ENCODE measurements at regions not wholly inside any gene's neighbourhood (a gene's known extent, or its start where the extent isn't known, plus 50 kb on each side); places are given as distances from the start of the nearest gene placed in this dataset.
"Not testable (repeated sequence)": the region's sequence is repeated elsewhere in the genome, so short reads cannot be mapped to it uniquely, and the experiment has no call there.

DNA sequence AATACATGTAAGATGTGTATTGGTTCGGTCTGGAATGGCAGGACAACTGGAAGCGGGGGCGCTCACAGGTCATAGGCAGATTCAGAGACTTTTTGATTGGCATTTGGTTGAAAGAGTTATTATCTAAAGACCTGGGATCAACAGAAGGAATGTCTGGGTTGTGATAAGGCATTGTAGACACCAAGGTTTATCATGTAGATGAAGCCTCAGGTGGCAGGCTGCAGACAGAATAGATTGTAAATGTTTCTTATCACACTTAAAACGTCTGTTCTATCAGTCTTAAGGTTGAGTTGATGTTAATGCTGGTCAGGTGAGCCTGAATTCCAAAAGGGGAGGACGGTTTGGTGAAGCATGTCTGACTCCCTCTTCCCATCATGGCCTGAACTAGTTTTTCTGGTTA, 295.9 kb upstream of the PROK2 start:
- DNase-seq (ENCODE audit: low read depth) = no peak

DNA sequence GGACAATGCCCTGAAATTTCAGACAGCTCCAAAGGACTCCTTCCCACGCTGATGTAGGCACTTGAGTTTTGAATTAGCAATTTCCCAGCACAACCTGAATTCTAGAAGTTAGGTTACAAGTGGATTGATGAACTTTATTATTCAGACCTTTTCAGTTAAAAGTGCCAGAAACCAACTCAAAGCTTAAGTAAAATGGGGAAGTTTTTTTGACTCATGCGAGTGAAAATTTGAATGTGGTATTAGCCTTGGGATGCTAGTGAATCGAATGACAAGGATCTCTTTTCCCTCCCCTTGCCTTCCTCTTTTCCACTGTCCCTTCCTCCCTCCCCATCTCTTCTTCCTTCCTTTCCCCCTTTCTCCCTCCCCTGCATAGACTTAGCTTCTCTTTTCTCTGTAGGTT, 295.1 kb upstream of the PROK2 start:
- DNase-seq (ENCODE audit: low read depth) = no peak

DNA sequence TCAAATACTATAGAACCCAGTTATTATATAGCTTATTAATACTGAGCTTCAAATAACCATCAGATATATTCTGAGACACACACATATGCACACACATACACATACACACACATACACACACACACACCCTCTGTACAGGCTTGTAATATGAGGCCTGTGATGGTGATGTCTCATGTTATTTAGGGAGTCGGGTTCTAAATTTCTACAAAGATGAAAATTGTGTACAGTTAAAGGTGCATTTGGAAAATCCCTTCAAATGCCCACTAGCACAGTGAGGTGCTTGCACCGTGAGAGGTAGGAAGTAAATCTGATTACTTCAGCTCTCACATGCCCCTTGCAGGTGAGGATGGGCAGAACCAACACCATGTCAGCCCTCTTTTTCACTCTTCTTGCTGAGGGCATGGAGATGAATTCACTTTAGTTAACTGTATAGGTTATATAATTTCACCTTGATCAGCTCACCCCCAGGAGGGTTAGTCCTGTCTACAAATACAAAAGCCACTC, 294.5 kb upstream of the PROK2 start:
- no peak for DNase-seq (ENCODE audit: low read depth)

DNA sequence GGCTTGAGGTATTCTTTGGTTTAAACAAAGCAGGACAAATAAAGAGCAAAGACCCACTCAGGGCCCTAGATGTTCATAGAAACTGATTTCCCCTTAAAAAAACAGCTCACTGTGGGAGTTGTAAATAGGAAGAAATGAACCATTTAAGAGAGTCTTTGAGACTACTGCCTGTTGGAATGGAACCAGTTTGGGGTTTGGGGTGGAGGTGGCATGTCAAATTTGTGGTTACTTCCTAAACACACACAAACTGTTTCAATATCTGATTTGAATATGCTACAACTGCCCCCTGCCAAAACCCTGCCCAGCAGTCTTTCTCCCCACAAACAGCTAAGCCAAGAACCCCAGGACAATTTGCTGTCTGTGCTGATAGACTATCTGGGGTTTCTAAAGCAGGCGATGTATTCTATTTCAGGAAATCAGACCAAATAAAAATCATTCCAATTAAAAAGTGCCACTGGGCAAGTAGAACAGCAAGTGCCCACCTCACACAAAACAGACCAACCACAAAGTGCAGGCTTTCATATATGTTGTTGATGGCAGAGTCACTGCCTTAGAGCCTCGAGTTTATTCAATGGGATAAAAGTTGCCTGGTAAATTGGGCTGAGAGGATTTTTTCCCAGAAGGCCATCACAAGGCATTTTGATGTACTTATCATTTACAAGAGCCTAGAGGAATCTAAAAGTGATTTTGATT, 293.9 kb upstream of the PROK2 start:
- DNase-seq (ENCODE audit: low read depth) = no peak

DNA sequence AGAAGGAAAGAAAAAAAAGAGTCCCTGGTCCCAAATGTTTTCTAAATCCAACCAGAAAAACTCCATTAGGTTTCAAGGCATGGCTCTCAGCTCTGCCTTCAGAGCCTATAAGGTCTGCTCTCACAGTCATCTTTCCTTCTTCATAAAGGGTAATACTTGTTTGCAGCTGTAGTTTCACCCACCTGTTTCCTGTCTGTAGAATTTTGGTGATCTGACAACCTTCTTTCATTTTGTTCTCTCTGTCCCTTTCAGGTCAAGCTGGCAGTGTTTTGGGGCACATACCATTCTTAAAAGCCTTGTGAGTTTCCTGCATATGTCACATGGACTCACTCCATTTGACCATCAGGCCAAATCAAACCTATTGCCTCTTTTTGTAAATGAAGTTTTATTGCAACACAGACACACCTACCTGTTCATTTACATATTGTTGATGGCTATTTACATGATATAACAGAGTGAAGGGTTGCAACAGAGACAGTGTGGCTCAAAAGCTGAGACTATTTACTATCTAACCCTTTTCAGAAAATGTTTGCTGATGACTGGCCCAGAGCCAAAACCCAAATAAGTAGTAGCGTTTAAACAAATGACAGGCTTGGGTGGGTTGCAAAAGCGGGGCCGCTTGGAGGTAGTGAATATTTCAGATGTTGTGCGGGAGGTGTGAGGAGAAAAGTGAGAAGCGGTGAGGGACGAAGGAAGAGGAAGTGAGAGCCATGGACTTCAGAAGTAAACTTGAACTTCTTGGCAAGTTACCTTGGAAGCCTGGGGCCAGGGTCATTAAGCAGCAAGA, 292.7 kb upstream of the PROK2 start:
- DNase-seq (ENCODE audit: low read depth) = no peak

DNA sequence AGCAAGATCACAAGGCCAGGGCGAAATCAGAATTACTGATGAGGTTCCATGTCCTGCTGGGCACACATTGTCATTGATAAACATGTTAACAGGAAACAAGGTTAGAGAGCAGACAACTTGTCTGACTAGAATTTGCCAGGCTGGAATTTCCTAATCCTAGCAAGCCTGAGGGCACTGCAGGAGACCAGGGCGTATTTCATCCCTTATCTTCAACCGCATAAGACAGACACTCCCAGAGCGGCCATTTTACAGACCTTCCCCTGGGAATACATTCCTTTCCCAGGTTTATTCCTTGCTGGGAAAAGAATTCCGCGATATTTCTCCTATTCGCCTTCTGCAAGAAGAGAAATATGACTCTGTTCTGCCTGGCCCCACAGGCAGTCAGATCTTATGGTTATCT, 290.9 kb upstream of the PROK2 start:
- not testable (repeated sequence) for DNase-seq (ENCODE audit: low read depth)

DNA sequence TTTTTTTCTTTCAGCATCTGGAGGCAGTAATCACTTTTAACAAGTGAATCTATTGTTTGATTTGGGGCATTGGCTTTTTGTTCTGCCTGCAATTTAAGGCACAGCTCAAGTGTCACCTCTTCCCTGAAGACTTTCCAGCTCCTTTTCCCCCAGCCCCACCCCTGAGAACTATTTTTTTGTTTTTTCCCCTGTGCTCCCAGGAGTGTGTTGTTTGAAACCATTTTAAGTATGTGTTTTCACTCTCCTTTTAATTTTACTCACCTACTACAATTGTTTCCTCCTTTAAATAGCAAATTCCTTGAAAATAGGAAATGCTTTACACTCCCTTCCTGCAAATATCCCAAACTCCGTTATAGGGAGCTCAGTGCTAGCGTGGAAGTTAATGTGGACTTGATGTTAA, 286.7 kb upstream of the PROK2 start:
- no peak for DNase-seq (ENCODE audit: low read depth)

DNA sequence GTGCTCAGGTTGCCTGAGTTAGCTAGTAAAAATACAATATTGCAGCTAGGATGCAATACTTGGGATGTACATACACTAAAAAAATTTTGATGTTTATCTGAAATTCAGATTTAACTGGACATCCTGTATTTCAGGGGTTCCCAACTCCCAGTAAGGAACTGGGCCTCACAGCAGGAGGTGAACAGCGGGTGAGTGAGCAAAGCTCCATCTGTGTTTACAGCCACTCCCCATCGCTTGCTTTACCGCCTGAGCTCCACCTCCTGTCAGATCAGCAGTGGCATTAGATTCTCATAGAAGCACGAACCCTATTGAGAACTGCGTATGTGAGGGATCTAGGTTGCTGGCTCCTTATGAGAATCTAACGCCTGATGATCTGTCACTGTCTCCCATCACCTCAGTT, 285.1 kb upstream of the PROK2 start:
- DNase-seq (ENCODE audit: low read depth) = no peak

DNA sequence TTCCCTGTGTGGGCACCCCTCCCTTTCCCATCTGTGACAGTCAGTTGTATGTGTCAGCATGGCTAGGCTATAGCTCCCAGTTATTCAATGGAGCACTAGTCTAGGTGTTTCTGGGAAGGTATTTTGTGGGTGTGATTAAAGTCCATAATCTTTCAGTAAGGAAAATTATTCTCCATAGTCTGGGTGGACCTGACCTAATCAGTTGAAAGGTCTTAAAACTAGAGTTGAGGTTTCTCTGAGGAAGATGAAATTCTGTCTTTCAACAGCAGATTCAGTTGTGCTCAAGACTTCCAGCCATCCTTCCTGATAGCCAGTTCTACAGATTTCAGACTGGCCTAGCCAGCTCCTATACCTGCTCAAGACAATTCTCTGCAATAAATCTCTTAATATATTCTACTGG, 284.6 kb upstream of the PROK2 start:
- DNase-seq (ENCODE audit: low read depth) = no peak

DNA sequence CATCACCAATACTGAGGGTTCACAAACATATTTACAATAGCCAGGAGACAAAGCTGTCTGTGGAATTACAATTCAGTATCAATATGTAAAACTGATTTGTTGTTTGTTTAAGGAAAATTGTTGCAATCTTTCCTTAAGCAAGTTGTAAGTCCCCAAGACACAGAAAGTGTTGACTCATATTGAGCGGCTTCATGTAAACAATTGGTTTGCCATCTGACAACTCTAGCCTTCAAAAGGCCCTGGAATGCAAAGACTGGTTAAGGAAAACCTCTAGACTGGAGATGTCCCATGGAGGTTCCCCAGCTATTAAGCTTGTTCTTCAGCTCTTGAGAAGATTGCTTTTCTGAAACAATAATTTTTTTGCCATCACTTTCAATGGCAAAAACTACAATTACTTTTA, 283.7 kb upstream of the PROK2 start:
- no peak for DNase-seq (ENCODE audit: low read depth)

DNA sequence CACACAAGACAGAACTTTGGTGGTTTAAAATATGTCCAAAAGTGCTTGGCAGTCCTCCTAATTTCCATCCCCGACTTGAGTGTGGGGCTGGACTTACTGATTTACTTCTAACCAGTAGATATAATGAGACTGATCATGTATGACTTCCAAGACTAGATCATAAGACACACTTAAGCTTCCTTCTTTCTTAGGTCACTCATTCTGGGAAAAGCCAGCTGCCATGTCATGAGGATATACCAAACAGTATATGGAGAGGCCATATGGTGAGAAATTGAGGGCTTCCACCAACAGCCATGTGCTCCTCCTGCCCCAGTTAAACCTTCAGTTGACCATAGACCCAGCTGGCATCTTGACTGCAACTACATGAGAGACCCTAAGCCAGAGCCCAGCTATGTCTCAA, 282.8 kb upstream of the PROK2 start:
- no peak for DNase-seq (ENCODE audit: low read depth)

DNA sequence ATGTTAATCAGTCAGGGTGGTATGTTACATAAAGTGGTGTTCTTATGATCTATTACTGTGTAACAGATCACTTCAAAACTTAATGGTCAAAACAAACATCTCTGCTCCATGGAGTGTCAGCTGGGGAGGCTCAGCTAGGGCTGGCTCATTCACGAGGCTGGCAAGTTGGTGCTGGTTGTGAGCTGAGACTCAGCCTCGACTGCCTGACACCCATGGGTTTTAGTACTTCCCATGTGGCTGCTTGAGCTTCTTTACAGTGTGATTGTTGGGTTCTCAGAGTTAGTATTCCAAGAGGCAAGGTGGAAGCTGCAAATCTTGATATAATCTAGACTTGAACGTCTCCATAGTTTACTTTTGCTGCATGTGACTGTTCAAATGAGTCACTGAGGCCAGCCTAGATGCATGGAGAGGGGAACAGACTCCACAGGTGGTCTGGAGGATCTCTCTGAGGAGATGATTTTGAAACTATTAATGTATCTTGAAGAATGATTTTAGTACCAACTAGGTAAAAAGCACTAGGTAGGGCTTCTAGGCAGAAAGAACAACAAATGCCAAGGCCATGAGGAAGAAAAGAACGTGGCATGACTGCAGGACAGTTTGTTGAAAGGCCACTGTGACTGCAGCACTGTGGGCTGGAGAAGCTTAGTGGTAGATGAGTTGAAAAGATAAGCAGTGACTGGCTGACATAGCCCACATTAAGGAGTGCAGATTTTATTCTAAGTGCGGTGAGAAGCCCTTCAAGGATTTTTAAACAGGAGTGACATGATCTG, 281.1 kb upstream of the PROK2 start:
- DNase-seq (ENCODE audit: low read depth) = no peak

DNA sequence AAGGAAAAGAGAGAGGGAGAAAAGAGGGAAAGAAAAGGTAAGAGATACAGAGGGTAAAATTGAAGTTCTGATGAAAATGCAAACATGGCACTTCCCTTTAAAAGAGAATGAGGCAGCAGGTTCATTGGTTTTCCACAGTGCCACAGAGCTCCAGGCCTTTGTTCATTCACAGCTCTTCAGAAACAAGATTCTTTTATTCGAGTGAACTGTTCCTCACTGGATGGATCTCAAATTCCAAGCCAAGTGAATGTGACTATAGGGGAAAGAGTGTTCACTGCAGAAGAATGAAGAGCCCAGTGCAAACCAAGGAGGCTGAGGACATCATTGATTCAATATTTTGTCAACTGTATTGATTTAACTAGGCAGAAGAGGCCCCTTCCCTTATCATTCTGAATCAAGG, 280.3 kb upstream of the PROK2 start:
- DNase-seq (ENCODE audit: low read depth) = no peak

DNA sequence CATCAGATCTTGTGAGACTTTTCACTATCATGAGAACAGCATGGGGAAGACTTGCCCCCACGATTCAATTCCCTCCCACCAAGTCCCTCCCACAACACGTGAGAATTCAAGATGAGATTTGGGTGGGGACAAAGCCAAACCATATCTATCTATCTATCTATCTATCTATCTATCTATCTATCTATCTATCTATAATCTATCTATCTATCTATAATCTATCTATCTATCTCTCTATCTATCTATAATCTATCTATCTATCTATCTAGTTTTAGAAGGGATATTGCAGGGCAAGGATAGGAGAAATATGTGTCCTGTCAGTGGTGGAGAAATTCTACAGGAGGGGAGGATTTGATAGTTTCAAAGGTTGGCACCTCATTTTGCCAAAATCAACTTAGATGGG, 279.8 kb upstream of the PROK2 start:
- not testable (repeated sequence) for DNase-seq (ENCODE audit: low read depth)

DNA sequence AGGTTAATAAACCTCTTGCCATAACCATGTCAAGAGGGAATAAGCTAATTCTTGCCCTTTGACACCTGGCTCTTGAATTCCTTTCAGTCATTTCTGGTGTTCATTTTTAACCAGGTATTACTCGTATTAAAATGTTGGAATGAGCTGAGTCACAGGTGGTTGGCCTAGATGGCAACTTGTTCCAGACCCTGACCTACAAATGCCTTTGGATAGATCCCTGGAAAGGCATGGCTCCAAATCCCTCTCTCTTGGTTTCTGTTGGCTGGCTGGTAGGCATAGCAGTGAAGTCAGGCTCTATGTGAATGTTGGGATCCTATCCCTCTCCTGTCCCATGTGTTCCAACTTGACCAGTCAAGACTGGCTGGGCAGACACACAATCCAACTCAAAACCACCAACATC, 277.1 kb upstream of the PROK2 start:
- DNase-seq (ENCODE audit: low read depth) = no peak

DNA sequence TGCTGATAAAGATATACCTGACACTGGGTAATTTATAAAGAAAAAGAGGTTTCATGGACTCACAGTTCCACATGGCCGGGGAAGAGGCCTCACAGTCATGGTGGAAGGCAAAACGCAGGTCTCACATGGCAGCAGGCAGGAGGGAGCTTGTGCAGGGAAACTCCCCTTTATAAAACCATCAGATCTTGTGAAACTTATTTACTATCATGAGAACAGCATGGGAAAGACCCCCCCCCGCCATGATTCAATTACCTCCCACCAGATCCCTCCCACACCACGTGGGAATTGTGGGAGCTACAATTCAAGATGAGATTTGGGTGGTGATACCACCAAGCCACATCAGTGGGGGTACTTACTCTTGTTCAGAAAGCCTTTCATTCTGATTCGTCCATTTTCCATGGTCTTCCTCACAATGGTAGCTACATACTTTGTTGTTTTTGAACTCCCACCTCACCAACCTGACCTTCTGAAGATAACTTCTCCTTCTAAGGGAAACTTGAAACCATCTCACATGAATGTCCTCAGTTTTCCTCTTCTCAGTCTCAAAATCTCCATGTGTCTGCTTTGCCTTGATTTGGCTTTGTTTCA, 275.6 kb upstream of the PROK2 start:
- no peak for DNase-seq (ENCODE audit: low read depth)

DNA sequence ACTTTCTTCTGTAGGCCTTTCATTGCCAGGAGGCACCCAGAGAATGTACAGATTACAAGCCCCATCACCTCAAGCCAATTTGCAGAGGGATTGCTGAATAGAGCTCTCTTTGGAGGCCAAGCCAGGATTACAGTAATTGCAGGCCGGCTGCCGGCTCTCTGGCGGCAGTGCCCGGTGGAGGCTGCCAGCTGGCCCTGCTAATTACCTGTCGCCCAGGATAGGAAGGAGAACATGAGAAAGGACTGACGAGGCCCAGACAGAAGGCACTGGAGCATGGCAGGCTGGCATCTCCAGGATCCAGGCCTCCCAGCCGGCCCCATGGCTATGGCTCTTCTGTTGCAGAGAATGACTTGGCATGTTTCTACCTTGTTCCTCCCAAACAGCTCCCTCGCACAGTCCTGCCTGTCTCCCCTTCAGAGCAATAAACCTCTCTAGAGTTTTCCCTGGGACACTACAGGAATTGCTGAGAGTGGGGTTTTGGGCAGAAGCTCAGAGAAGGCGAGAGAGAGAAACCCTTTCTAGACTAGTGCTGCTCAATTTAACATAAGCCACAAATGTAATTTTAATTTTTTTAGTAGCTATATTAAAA, 273.6 kb upstream of the PROK2 start:
- DNase-seq (ENCODE audit: low read depth) = no peak

DNA sequence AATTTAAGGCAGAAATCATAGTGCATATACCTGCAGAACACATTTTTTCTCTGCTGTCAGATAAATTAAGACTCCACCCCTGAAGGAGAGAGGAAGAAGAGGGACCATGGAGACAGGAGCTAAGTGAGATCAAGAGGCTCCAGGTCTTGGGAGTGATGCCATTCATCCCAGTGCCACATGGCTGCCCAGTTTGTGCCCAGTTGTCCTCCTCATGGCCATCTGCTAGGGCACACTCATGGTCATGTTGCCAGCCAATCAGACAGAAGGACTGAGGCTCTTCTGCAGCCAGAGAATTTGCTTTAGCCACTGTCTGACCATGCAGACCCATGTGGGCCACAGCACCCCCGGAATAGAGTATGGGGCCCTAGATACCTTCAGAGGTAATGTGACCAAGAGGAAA, 270.5 kb upstream of the PROK2 start:
- DNase-seq (ENCODE audit: low read depth) = no peak

DNA sequence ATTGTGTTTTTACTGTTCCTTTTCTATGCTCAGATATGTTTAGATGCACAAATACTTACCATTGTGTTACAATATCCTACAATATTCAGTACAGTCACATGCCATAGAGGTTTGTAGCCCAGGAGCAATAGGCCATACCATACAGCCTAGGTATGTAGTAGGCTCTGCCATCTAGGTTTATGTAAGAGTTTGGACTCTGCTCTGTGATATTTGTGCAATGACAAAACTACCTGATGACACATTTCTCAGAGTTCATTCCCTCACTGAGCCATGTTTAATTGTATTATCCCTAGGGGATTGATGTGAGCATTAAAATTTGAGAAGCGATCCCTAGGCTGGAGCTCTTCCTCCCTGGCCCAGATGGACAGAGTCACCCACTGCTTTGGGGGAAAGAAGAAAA, 270.0 kb upstream of the PROK2 start:
- DNase-seq (ENCODE audit: low read depth) = no peak

DNA sequence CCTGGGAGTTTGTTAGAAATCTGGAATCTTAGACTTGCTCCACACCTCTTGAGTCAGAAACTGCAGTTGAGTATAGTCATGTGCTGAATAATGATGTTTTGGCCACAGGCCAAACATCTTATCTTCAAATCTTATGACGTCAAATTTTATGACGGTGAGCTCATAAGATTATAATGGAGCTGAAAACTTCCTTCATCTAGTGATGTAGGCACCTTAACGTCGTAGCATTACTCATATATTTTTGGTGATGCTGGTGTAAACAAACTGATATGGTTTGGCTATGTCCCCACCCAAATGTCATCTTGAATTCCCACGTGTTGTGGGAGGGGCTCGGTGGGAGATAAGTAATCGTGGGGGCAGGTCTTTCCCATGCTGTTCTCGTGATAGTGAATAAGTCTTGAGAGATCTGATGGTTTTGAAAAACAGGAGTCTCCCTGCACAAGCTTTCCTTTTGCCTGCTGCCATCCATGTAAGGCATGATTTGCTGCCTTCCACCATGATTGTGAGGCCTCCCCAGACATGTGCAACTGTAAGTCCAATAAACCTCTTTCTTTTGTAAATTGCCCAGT, 268.0 kb upstream of the PROK2 start:
- no peak for DNase-seq (ENCODE audit: low read depth)

DNA sequence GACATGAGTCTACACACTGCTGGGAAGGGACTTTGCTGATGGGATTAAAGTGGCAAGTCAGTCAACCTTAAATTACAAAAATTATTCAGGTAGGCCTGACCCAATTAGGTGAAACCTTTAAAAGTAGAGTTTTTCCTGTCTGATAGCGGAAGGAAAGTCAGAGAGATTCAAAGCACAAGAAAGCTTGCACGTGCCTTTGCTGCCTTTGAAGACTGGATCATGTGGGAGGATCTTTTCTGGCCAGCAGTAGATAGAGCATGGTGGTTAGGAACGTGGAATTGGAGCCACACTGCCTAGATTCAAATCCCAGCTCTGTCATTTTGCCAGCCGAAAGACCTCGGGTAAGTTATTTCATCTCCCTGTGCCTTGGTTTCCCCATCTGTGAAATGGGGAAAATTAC, 265.8 kb upstream of the PROK2 start:
- DNase-seq (ENCODE audit: low read depth) = no peak

All from activated T-helper 9 cell treated with anti-CD3 and anti-CD28 coated beads, Interleukin-2, amount 50 U/mL, for 16 hours (primary cell).